Inflammatory macrophage treated with lipopolysaccharide for 1 hour (primary cell): ENCODE measurements at regions not wholly inside any gene's neighbourhood (a gene's known extent, or its start where the extent isn't known, plus 50 kb on each side); places are given as distances from the start of the nearest gene placed in this dataset.
"Not testable (repeated sequence)": the region's sequence is repeated elsewhere in the genome, so short reads cannot be mapped to it uniquely, and the experiment has no call there.

Experiments
- DNase-seq, 2 donors: peaks; one replicate each; pipeline ENCODE4 v3.0.0-alpha.2; 2020 to 2022

DNA sequence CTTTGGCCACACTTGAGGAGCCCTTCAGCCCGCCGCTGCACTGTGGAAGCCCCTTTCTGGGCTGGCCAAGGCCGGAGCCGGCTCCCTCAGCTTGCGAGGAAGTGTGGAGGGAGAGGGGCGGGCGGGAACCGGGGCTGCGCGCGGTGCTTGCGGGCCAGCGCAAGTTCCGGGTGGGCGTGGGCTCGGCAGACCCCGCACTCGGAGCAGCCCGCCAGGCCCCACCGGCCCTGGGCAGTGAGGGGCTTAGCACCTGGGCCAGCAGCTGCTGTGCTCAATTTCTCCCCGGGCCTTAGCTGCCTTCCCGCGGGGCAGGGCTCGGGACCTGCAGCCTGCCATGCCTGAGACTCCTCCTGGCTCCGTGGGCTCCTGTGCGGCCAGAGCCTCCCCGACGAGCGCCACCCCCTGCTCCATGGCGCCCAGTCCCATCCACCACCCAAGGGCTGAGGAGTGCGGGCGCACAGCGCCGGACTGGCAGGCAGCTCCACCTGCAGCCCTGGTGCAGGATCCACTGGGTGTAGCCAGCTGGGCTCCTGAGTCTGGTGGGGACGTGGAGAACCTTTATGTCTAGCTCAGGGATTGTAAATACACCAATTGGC lies 129.2 kb downstream of the MRPL14 start:
- not testable (repeated sequence) for DNase-seq

DNA sequence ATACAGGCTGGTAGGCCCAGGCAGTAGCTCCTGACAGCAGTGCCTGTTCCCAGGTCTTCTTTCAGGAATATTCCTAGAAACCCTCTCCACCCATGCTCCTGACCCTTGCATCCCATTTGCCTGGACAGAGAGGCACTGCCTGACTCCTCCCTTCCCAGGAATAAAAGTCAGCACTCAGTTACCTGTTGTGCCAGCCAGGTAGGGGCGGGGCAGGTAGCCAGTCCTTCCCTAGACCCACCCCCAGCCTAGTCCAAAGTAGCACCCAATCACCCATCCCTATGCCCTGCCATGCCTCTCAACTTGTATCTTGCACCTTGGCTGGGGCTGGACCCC lies 129.9 kb downstream of the MRPL14 start:
- DNase-seq, result no peak

- no peak for DNase-seq
Measured at GRCh38 chr6:43996618-43997344, 130.5 kb downstream of the MRPL14 start.

- DNase-seq, result no peak
Measured at GRCh38 chr6:43995137-43995536, 132.1 kb downstream of the MRPL14 start.

- no peak for DNase-seq
Measured at GRCh38 chr6:43993881-43994523, 133.2 kb downstream of the MRPL14 start.

GRCh38 chr6:43992783-43993644 lies 134.2 kb downstream of the MRPL14 start:
- DNase-seq, result no peak

GRCh38 chr6:43992126-43992663 lies 135.1 kb downstream of the MRPL14 start:
- DNase-seq, result no peak

DNA sequence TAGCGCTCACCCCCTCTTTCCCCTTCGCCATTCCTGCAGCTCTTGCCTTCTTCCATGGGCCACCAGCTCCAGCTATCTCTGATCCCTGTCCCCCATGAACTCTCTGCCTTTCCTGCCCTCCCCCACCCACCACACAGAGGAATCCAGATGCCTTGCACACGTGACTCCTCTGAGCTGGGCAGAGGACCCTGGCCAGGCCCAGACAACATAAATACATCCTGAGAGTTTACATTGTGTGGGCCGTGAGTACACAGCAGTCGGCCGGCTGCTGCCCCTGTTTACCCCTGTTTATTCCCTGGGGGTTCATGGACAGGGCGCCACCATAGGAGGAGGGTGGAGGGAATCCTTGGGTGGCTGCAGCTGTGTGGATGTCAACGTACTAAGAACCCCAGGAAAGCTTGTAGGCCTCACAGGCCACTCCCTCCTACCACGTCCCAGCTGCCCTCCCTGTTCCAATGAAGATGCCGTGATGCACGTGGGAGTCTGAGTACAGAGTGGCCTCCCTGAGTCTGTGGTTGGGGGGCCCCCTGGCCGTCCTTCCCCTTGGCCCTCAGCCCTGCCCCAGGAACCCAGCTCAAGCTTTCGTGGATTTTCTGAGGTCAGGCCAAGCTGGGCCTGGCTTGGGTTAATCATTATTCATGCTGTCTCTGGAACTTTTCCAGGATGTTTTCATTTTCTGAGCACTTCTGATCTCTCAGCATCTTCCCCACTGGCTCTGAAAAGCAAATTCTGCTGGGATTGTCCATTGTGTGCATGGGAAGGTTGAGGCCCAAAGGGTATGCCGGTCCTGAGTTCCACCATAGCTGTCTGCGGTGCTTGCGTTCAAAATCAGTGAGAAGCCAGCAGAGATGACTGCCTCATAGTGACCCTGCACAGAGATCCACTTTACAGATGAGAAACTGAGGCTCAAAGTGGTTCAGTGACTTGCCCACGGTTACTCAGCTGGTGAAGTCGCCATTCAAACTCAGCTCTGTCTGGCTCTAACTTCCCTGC lies 136.3 kb downstream of the MRPL14 start:
- no peak for DNase-seq

DNA sequence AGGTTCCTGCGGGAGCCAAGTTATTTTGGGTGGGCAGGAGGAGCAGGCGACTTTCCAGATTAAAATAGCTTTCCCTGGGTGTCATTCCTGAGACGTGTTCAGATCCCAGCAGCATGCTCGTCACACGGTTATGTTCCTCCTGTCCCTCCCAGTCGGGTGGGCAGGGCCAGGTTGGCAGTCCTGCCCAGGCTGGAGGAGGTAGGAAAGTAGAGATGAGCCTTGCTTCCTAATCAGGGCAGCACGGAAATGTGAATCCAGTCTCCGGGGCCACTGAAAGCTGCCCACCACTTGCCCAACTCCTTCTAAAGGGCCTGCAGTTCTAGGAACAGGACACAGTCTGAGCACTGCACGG lies 137.0 kb downstream of the MRPL14 start:
- no peak for DNase-seq

- no peak for DNase-seq
Measured at GRCh38 chr6:43989581-43990146, 137.6 kb downstream of the MRPL14 start.

GRCh38 chr6:43988801-43989200 lies 138.5 kb downstream of the MRPL14 start:
- no peak for DNase-seq

GRCh38 chr6:43987838-43988439 lies 139.3 kb downstream of the MRPL14 start:
- no peak for DNase-seq

DNA sequence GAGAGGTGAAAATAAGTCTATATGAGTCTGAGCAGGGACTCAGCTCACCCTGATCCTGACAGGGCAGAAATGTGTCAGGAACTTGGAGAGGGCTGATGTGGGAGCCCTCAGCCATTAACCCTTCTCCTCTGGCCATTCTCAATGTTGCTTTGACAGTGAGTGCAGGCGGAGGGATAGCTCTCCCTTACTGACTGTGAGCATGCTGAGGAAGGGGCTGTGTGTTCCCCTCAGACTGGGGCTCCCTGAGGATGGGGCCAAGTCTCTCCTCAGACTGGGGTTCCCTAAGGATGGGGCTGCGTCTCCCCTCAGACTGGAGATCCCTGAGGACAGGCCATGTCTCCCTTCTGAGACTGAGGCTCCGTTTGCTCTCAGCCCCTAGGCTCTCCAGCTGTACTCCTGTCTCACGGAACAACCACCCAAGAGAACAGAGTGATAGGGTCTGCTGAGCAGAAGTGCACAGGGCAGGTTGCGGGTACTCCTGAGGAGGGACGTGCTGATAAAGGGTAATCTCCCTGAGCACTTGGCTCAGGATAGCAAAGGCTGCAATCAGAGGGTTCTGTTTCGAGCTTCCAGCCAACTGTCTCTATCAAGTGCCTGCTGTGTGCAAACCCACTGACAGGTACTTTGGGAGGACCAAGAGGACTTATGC lies 141.0 kb downstream of the MRPL14 start:
- DNase-seq, result no peak

- DNase-seq, result no peak
Measured at GRCh38 chr6:43985329-43985728, 141.9 kb downstream of the MRPL14 start.

GRCh38 chr6:43984442-43985321 lies 142.6 kb downstream of the MRPL14 start:
- no peak for DNase-seq

DNA sequence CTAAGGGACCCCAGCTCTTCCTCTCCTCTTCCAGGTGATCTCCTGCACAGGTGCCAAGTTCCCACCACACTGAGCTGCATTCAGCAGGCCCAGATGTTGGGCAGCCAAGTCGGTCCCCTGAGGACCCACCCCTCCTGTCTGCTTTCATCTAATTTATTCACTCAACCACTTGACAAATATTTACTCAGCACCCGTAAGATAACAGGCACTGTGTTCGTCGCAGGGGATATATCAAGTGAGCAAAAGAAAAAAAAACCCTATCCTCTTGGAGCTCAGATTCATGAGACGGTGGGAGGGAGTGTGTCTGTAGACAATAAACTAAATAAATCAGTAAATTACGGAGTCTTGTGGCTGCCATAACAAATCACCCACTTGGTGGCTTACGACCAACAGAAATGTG lies 143.6 kb downstream of the MRPL14 start:
- no peak for DNase-seq

DNA sequence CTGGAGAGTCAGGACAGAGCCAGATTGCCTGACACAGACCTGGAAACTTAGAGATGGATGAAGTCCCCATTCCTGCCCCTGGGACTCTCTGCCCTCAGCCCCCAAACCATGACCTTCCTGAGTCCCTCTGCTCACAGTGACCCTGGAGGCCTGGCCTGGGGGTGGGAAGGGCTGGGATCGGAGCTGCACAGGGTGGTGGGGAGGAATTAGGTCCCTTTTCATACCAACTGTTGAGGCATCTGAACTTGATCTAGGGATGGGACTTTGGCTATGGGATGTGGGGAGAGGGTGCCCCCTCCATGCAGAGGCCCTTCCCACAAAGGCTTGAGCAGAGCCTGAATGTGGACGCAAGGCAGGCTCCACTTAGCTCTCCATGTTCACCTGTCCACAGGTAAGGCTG lies 144.1 kb downstream of the MRPL14 start:
- no peak for DNase-seq

DNA sequence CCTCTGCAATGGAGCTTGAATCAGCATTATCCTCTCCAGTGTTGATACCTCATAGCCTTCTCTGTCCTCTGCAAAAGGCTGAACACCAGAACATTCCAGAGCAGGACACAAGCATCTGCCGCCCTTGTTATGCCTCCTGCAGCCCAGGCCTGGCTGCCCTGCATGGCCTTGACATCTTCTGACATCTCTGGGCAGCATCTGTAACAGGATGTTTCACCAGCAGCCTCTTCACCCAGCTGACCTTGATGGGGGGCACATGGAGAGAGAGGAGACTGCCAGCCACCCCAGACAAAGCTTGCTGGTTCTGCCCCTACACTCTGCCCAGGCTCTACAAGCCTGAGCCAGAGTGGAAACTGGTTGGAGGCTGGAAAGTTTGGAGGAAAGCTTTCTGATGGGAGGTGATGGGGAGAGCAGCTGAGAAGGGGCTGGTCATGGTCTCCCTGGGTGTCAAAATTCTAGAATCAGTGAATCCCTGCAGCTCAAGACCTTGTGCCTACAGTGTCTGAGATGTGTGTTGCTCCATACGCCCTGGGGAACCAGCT lies 145.1 kb downstream of the MRPL14 start:
- no peak for DNase-seq

DNA sequence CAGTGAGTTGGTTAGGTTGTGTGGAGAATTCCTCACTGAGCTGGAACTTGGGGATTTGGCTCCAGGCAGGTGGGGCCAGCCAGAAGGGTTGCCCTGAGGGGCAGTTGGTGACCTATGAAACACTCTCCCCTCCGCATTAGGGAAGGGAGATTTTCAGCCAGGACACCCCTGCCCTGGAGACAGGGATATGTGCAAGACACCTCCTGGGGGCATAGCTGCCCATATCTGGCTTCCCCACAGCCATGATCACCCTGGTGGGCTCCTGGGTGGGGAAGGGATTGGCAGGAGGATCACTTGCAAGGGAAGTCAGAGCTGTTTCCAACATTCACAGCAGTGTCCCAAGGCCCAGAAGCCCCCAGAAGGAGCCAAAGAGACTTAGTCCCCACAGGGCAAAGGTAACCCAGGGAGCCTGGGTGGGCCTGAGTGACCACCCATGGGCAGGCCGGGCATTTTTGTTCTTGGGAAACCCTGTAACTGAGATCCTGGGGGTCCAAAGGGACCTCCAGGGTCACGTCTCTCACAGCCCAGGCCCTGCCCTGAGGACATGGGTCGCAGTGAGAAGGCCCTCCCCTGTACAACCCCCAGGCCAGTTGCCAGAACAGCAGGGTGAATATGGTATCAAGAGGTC lies 145.8 kb downstream of the MRPL14 start:
- DNase-seq, result no peak
